GM18868 (cell line): ENCODE measurements at regions not wholly inside any gene's neighbourhood (a gene's known extent, or its start where the extent isn't known, plus 50 kb on each side); places are given as distances from the start of the nearest gene placed in this dataset.
"Not testable (repeated sequence)": the region's sequence is repeated elsewhere in the genome, so short reads cannot be mapped to it uniquely, and the experiment has no call there.

Experiments used
- ATAC-seq: cut with Tn5 transposase; IDR thresholded peaks from one replicate; pipeline ENCODE4 v1.9.1; 2021; ENCODE audit warnings: mild to moderate bottlenecking, moderate library complexity; ENCODE audit not compliant: unreplicated experiment

DNA sequence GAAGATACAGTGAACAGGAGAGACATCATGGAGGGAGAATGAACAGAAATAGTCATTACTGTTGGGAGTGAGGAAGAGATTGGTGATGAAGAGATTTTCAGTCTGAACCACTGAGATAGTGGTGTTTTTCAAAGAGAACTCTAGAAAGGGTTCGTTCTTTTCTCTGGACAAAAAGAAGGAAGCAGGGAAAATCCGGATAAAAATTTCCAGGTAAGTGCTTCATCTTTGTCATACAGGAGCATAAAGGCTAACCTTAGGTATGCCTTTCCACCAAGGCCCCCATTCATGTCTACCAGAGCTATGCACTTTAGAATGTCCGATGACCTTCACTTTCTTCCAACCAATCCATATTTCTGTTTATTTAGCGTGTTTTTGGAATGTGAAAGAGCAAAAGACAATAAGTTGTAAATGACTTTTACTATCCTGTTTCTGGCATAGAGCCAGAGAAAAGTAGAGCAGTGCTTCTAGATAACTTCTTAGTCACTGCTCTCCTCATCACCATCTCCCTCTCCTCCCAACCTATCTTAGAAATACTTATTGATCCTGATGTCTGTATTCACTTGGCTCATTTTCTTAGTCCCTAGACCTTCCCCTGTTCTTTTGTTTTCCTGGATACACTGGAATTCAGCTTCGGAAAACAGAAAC lies 116.5 kb downstream of the TTC6 start:
- ATAC-seq = no peak

DNA sequence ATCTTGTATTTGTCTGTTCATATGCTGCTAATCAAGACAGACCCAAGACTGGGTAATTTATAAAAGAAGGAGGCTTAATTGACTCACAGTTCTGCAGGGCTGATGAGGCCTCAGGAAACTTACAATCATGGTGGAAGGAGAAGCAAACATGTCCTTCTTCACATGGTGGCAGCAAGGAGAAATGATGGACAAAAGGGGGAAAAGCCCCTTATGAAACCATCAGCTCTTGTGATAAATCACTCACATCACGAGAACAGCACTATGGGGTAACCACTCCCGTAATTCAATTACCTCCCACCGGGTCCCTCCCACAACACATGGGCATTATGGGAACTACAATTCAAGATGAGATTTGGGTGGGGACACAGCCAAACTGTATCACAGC lies 117.0 kb downstream of the TTC6 start:
- ATAC-seq = not testable (repeated sequence)

DNA sequence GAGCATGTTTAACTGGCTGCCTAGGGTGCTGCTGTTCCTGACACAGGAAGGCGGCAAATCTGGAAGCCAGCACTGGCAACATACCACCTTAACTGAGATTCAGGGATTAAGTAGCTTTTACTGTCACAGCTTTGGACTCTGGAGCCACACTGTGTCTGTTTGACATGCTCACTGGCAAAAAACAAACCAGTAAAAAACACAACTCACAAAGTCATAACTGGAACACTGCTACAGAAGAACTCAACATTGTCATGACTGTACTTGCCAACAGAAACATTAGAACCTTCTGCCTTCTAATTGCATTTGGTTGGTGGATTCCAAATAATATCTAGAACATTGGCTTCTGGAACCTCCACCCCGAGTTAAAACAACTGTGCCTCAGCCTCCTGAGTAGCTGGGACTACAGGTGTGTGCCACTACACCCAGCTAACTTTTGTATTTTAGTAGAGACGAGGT lies 117.6 kb downstream of the TTC6 start:
- no peak for ATAC-seq

DNA sequence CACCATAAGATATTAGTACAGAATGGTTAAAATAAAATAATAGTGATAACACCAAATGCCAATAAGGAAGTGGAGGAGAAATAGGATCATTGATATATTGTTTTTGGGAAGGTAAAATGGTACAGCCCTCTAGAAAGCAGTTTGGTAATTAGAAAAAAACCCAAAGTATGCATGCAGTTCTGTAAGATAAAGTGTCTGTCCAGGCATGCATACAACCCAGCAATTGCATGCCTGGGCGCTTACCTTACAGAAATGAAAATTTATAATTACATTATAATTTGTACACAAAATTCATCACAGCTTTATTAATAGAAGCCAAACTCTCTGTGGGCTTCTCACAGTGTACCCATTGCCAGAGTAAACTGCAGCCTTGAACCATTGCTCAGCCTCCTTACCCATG lies 124.7 kb downstream of the TTC6 start:
- no peak for ATAC-seq

DNA sequence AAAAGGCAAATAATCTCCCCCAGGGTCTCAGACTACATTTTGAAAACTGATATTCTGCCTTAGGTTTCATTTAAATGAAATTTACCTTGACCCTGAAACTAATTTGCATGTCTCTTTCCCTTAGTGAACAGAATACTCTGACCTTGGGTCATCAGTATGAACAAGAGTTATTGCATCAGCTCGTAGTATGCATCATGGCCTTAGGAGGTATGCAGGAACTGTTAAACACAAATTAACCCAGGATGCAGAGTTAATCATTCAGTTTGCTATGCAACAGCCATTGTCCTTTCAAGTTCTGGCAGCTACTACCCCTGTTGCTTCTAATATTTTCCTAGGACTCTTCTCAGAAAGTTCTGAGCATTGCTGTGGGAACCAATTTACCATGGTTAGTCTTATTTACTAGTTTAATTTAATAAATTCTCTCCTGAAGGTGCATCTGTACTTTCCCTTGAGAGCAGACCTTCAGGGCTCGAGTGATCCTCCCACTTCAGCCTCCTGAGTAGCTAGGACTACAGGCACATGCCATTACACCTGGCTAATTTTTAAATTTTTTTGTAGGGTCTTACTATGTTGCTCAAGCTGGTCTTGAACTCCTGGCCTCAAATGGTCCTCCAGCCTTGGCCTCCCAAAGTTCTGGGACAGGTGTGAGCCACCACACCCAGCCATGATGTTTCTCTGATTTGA lies 126.7 kb downstream of the TTC6 start:
- ATAC-seq = no peak

DNA sequence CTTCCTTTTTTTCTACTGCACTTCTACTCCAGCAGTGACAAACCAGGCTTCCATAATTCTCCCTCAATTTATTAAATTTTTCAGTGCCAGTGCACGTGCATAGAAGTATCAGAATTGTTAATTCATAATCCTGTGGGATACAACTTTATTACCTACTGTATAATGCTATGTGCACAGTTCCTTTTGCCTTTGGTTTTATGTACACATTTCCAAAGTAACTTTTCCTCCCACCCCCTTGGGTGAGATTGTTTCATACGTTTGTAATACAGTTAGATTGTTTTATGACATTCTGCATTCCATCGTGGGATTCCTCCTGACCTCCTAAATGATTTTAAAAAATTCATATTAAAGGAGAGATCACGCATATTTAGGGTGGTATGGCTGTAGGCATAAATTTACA lies 128.1 kb downstream of the TTC6 start:
- no peak for ATAC-seq

DNA sequence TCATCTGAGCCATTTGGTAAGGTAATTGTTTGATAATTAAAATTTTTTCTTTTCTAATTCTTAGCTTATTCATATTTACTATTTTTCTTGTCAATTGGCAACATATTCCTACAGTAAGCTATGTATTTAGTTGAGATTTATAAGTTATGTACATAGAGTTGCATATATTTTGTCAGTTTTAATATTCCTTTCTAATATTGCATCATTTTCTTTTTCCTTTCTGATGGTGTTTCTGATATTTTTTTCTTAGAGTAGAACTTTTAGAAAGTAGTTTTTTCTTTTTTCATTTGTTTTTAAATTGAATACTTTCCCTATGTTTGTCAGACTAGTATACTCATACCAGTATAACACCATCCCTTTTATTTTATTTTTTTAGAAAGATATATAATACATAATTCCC lies 131.3 kb downstream of the TTC6 start:
- no peak for ATAC-seq

DNA sequence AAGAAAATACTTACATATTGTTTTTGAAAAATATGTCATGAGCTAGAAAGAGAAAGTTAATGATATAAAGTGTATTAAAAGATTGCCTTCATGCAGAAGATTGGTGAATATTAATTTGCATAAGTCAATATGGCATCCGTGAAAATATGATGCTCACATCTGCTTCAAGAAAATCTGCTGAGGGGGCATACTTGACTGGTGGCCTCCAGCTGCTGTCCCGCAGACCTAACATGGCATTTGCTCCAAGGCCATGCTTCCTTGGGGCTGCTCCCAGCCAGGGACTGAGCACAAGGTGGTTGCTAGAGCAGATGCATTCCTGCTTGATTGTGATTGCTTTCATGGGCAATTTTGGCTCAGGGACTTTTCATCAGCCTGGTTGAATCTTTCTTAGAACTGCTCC lies 133.8 kb downstream of the TTC6 start:
- no peak for ATAC-seq

DNA sequence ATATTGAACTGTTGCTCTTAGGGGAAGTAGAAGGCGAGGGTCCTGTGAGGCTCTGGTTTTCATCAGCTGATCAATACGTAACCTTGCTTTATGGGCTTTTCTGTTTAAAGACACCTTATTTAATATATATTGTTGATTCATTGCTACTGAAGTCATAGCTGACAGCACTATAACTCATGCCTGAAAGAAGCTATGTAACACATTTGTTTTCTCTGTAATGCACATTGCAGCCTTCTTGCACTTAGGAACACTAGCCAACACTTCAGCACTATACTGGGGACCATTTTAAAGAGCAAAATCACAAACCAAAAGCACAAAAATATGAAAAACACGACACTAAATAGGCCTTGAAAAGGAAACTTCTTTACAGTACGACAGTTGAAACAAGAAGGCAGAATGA lies 135.7 kb downstream of the TTC6 start:
- ATAC-seq = no peak

DNA sequence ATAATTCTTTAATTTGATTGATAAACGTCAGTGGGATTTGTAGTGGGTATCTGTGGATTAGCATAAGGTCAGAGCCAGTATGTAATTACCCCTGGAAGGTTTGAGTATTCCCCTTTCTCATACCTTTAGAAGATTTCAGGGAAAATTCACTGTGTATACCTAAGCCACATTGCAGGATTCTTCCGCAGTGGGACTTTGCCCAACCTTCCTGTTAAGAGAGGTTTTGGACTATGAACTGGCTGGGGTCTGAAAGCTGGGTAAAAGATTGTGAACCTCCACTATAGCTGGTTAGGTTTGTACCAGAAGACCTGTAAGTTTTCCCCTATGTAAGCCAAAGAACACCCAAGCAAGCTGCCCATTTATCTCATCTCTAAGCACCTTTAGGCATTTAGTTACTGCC lies 150.2 kb downstream of the TTC6 start:
- ATAC-seq = no peak

DNA sequence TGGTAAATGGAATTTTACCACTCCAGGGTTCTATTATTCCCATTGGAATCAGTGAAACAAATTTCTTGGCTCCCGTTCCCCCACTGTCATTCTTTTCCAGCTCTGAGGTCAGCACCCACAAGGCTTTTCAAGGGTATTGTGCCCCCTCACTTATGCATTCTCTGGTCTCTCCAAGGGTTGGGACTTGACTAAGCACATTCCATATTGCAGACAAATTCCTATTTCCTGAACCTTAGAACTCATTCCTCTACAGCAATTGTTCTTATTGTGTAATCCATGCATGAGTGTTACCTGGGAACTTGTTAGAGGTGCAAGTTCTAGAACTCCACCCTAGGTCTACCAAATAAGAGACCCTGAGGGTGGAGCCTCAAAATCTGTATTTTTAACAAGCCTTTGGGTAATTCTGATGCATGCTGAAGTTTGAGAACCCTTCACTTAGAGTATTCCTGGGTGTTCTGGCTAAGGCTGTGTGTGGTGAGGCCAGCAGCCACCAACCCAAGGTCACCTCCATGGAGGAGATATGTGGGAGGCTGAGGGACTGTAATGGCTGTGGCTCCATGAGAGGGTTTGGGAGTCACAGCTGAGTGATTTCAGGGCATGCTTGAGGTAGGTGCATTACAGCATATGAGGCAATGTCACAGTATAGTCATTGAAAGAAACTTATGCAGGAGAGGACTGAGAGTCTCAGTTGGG lies 150.9 kb downstream of the TTC6 start:
- no peak for ATAC-seq

DNA sequence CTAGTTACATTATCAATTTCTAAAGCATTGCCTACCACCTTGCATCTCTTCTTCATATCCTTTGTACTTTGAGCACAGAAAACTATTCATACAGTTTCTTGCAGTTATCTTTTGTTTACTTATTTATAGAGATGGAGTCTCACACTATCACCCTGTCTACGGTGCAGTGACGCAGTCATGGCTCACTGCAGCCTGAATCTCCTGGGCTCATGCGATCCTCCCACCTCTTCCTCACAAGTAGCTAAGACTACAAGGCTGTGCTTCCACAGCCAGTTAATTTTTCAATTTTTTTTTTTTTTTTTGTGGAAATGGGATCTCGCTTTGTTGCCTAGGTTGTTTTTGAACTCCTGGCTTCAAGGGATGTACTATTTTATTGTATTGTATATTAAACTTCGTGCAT lies 158.0 kb downstream of the TTC6 start:
- ATAC-seq = no peak

DNA sequence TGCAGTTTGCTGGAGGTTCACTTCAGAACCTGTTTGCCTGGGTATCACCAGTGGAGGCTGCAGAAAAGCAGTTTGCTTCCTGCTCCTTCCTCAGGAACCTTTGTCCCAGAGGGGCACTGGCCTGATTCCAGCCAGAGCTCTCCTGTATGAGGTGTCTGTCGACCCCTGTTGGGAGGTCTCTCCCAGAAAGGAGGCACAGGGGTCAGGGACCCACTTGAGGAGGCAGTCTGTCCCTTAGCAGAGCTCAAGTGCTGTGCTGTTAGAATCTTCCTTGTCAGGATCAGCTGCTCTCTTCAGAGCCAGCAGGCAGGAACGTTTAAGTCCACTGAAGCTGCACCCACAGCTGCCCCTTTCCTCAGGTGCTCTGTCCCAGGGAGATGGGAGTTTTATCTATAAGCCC lies 164.8 kb downstream of the TTC6 start:
- ATAC-seq = not testable (repeated sequence)

DNA sequence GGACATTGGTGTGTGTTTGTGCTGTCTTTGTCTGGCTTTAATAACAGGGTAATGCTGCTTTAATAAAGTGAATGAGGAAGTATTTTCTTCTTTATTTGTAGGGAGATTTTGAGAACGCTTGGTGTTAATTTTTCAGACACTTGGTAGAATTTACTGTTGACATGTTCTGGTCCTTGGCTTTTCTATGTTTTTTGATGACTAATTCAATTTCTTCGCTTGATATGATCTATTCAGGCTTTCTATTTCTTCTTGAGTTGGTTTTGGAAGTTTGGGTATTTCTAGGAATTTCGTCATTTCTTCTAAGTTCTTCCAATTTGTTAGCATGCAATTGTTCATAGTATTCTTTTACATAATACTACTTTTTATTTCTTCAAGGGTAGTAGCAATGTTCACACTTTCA lies 167.8 kb downstream of the TTC6 start:
- no peak for ATAC-seq

DNA sequence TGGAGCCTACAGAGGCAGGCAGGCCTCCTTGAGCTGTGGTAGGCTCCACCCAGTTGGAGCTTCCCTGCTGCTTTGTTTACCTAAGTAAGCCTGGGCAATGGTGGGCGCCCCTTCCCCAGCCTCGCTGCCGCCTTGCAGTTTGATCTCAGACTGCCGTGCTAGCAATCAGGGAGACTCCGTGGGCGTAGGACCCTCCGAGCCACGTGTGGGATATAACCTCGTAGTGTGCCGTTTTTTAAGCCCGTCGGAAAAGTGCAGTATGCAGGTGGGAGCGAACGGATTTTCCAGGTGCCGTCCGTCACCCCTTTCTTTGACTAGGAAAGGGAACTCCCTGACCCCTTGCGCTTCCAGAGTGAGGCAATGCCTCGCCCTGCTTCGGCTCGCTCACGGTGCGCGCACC lies 176.9 kb downstream of the TTC6 start:
- ATAC-seq = not testable (repeated sequence)

DNA sequence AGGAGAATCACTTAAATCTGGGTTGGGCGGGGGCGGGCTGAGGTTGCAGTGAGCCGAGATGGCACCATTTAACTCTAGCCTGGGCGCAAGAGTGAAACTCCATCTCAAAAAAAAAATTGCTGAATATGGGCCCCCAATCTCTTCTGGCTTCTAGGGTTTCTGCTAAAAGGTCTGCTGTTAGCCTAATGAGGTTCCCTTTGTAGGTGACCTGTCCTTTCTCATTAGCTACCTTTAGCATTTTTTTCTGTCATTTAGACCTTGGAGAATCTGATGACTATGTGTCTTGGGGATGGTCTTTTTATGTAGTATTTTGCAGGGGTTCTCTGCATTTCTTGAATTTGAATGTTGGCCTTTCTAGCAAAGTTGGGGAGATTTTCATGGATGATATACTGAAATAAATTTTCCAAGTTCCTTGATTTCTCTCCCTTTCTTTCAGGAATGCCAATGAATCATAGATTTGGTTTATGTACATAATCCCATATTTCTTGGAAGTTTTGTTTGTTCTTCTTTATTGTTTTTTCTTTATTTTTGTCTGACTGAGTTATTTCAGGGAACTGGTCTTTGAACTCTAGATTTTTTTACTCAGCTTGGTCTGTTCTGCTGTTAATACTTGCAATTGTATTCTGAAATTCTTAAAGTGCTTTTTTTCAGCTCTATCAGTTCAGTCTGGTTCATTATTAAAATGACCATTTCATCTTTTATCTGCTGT lies 181.5 kb downstream of the TTC6 start:
- ATAC-seq = no peak

DNA sequence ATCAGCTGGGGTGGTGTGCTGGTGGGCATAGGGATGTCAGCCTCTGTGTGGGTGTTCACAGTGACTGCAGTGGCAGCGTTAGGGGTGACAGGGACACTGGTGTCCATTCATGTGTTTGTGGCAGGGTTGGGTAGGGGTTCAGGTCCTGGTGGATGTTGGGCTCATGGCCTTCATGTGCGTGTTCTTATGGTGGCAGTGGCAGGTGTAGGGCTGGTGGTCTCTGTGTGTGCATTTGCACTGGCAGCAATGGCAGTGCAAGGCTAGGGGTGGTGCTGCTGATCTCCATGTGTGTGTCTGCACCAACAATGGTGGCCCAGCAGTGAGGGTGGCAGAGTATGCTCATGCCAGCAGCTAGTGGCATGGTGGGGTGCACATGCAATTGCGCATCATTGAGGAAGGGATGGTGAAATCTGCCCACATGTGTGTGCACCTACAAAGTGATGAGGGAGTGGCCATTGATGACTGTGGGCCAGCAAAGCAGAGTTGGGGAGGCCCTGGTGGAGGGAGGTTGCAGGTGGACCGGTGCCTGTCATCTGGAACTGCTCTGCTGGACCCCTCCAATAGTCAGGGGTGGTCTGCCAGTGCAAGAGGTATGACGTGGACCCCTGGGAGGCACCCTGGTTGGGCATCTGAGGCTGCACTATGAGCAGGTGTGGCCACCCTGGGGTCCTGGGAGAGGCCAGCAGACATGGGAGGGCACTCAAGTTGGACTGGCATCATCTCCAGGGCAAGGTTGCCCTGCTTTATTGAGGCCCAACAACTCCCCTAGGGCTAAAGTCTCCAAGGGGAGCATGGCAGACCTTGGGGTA lies 182.9 kb downstream of the TTC6 start:
- no peak for ATAC-seq

DNA sequence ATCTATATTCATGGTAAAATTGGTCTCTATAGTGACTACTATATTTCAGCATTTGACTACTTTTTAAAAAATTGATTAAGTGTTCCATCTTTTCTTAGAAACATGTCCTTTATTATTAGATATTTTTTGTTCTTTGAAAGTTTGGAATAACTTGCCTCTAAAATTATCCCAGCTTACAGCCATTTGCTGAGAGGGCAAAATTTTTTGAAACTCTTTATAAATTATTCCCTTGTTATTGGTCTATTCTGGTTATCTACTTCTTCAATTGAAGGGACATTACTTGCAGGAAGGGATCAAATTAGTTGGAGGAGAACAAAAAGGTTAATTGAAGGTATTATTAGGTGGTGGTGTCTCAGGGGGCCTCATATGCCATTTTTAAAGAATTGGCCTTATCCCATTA lies 184.1 kb downstream of the TTC6 start:
- ATAC-seq = no peak

DNA sequence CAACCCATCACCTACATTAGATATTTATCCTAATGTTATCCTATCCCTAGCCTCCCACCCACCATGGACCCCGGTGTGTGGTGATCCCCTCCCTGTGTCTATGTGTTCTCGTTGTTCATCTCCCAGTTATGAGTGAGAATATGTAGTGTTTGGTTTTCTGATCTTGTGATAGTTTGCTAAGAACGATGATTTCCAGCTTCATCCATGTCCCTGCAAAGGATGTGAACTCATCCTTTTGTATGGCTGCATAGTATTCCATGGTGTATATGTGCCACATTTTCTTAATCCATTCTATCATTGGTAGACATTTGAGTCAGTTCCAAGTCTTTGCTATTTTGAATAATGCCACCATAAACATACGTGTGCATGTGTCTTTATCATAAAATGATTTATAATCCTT lies 185.3 kb downstream of the TTC6 start:
- ATAC-seq = not testable (repeated sequence)

DNA sequence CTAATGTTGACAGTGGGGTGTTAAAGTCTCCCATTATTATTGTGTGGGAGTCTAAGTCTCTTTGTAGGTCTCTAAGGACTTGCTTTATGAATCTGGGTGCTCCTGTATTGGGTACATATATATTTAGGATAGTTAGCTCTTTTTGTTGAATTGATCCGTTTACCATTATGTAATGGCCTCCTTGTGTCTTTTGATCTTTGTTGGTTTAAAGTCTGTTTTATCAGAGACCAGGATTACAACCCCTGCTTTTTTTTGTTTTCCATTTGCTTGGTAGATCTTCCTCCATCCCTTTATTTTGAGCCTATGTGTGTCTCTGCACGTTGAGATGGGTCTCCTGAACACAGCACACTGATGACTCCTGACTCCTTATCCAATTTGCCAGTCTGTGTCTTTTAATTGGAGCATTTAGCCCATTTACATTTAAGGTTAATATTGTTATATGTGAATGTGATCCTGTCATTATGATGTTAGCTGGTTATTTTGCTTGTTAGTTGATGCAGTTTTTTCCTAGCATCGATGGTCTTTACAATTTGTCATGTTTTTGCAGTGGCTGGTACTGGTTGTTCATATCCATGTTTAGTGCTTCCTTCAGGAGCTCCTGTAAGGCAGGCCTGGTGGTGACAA lies 188.9 kb downstream of the TTC6 start:
- not testable (repeated sequence) for ATAC-seq
